ENCODE measurements at regions not wholly inside any gene's neighbourhood (a gene's known extent, or its start where the extent isn't known, plus 50 kb on each side); places are given as distances from the start of the nearest gene placed in this dataset.

DNA sequence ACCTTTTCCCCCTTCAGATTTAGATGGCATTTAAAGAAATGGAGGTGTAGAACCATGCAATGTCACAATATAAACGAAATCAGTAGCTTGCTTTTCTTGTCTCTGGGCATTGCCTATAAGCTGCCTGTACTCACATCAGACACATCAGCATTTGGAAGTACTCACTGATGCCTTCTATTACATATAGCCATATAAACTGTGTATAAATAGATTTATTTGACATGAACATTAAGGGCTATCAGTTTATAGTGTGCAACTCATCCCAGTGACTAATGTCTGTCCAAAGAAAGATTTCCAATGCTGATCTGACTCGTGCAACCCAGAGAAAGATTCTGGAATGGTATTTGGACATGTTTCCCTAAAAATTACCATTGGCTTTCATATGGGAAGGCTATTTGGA lies 417.9 kb upstream of the MAF start:
- Histone ChIP-seq H3K36me3 (ENCODE audit: insufficient read depth, low read length) (no peaks in the 10 kb centered on the region), H3K27me3 (ENCODE audit: insufficient read depth, low read length, poor library complexity, severe bottlenecking) (no peaks in the 10 kb centered on the region), H3K4me3 (ENCODE audit: low read length) (no peak overlapping the region), H3K27ac (ENCODE audit: low read depth, low read length) (no peak overlapping the region), H3K4me1 (ENCODE audit: insufficient read depth, low read length) (no peaks in the 10 kb centered on the region), H3K9me3 (ENCODE audit: low read length) (no peaks in the 10 kb centered on the region)
- ChIA-PET CTCF (no interaction called here), POLR2A (no interaction called here)
- no peak overlapping the region for H3K27ac Mint-ChIP-seq
- H3K27me3 Mint-ChIP-seq = peaks cover 0 to 3% of the 10 kb centered on the region in 2 donors
- no peaks in the 10 kb centered on the region for H3K4me1 Mint-ChIP-seq
- no peaks in the 10 kb centered on the region for H3K36me3 Mint-ChIP-seq
- no peak overlapping the region for H3K4me3 Mint-ChIP-seq
- DNase-seq = no peak
- H3K9me3 Mint-ChIP-seq = no peaks in the 10 kb centered on the region

DNA sequence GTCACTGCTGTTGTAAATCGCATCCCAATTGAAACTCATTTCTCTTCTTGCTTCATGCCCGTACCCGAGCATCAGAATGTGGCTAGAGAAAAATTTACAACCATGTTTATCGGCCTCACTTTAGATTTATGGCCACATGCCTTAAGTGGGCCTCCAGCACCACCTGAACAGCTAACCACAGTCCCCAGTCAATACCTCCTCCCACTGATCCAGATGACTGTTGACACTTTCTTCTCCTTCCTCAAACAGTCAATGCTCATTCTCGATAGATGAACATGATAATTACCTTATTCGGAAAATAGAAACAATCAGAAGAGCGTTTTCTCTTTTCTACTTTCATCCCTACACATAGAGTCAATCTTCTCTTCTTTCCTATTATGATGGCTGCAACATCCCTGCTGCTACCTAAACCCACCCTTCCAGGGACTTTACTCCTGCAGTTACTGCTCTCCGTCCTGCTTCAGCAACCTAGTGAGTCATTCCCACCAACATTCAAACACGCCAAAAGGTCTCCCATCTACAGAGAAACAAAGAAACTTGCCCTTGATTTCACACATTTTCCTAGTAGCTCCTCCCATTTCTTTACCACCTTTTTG lies 416.3 kb upstream of the MAF start:
- no peaks in the 10 kb centered on the region for H3K4me1 ChIP-seq (ENCODE audit: insufficient read depth, low read length)
- DNase-seq = no peak
- no peaks in the 10 kb centered on the region for H3K4me1 Mint-ChIP-seq
- no peaks in the 10 kb centered on the region for H3K27me3 ChIP-seq (ENCODE audit: insufficient read depth, low read length, poor library complexity, severe bottlenecking)
- H3K4me3 ChIP-seq (ENCODE audit: low read length) = no peak overlapping the region
- ChIA-PET POLR2A (no interaction called here), CTCF (no interaction called here)
- H3K9me3 ChIP-seq (ENCODE audit: low read length) = no peaks in the 10 kb centered on the region
- no peaks in the 10 kb centered on the region for H3K27me3 Mint-ChIP-seq
- H3K27ac Mint-ChIP-seq = no peak overlapping the region
- no peak overlapping the region for H3K27ac ChIP-seq (ENCODE audit: low read depth, low read length)
- H3K36me3 Mint-ChIP-seq = no peaks in the 10 kb centered on the region
- no peaks in the 10 kb centered on the region for H3K36me3 ChIP-seq (ENCODE audit: insufficient read depth, low read length)
- no peaks in the 10 kb centered on the region for H3K9me3 Mint-ChIP-seq
- H3K4me3 Mint-ChIP-seq = no peak overlapping the region

DNA sequence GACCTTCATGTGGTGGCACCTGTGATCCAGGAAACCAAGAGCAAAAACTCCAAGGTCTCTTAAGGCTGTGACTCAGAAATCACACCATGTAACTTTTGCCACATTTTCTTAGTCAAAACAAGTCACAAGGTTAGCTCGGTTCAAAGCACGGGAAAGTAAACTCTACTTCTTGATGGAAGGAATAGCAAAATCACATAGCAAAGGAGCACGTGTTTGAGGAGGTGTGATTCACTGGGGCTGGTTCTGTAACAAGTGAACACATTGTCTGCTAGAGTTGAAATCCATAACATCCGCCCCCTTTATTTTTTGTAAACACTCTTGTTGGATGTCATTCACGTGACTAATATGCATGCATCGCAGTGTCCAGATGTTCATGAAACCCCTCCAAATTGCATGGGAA lies 415.0 kb upstream of the MAF start:
- no peaks in the 10 kb centered on the region for H3K36me3 Mint-ChIP-seq
- H3K9me3 Mint-ChIP-seq = peaks cover 0 to 2% (median 0%) of the 10 kb centered on the region in 5 donors
- H3K4me1 Mint-ChIP-seq = no peaks in the 10 kb centered on the region
- H3K4me3 Mint-ChIP-seq = no peak overlapping the region
- H3K27me3 Mint-ChIP-seq = peaks cover 1 to 3% of the 10 kb centered on the region in 2 donors
- ChIA-PET CTCF (no interaction called here), POLR2A (no interaction called here)
- H3K27ac ChIP-seq (ENCODE audit: low read depth, low read length) = no peak overlapping the region
- H3K27me3 ChIP-seq (ENCODE audit: insufficient read depth, low read length, poor library complexity, severe bottlenecking) = no peaks in the 10 kb centered on the region
- H3K4me1 ChIP-seq (ENCODE audit: insufficient read depth, low read length) = no peaks in the 10 kb centered on the region
- DNase-seq = no peak
- H3K9me3 ChIP-seq (ENCODE audit: low read length) = no peaks in the 10 kb centered on the region
- H3K4me3 ChIP-seq (ENCODE audit: low read length) = no peak overlapping the region
- no peak overlapping the region for H3K27ac Mint-ChIP-seq
- H3K36me3 ChIP-seq (ENCODE audit: insufficient read depth, low read length) = no peaks in the 10 kb centered on the region

DNA sequence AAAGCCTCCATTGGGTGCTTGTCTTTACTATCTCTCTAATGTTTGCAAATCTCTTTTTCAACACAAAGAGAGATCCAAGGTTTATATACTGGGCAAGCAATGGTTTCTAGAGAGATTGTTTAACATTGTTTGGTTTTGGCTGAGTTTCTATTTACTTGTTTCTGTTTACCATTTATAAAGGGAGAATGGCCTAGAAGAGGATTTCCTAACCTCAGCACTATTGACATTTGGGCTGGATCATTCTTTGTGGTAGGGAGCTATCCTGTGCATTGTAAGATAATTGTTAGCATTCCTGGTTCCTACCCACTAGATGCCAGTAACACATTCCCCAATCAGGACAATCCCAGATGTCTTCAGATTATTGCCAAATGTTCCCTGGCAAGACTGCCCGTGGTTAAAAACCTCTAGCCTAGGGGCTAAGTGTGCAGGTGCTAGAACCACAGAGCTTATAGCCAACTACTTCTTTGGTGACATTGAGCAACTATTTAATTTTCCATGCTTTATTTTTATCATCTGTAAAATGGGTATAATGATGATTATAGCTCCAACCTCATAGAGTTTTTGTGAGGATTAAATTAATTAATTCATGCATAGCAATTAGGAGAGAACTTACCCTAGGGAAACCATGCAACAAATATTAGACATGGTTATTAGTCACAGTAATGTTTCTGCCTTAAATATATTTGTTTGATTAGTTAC lies 413.9 kb upstream of the MAF start:
- Histone ChIP-seq H3K27ac (ENCODE audit: low read depth, low read length) (no peak overlapping the region), H3K27me3 (ENCODE audit: insufficient read depth, low read length, poor library complexity, severe bottlenecking) (no peaks in the 10 kb centered on the region), H3K9me3 (ENCODE audit: low read length) (no peaks in the 10 kb centered on the region), H3K36me3 (ENCODE audit: insufficient read depth, low read length) (no peaks in the 10 kb centered on the region), H3K4me3 (ENCODE audit: low read length) (no peak overlapping the region), H3K4me1 (ENCODE audit: insufficient read depth, low read length) (no peaks in the 10 kb centered on the region)
- Mint-ChIP-seq H3K4me1 (no peaks in the 10 kb centered on the region), H3K27ac (no peak overlapping the region), H3K27me3 (peaks cover 1 to 5% of the 10 kb centered on the region in 2 donors), H3K4me3 (no peak overlapping the region), H3K36me3 (no peaks in the 10 kb centered on the region), H3K9me3 (peaks cover 0 to 2% (median 0%) of the 10 kb centered on the region in 5 donors)
- ChIA-PET POLR2A (no interaction called here), CTCF (interaction anchor here (0.6 kb wide), 1 partner anchor 567 kb away, joined by 3 read pairs; no protein-coding TSS in a partner anchor)
- no peak for DNase-seq

DNA sequence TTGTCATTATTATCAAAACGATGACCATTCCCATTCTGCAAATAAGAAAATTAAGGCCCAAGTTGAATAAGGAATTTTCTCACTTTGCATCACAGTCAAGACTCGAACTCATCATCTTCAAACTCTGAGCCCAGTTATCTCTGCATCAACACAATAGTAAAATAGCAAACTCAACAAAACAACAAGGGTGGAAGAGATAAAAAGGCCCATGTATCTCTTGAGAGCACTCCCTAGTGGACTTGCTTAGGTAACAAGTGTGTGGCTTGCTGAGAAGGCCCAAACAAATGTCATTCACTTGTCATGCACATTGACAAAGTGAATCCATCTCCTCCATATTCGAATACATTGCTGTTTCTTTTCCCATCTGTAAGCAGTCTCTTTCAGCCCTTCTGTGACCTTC lies 412.0 kb upstream of the MAF start:
- peaks cover 0 to 2% (median 0%) of the 10 kb centered on the region in 5 donors for H3K9me3 Mint-ChIP-seq
- no peaks in the 10 kb centered on the region for H3K36me3 Mint-ChIP-seq
- H3K27ac ChIP-seq (ENCODE audit: low read depth, low read length) = no peak overlapping the region
- no peaks in the 10 kb centered on the region for H3K4me1 Mint-ChIP-seq
- no peaks in the 10 kb centered on the region for H3K36me3 ChIP-seq (ENCODE audit: insufficient read depth, low read length)
- no peaks in the 10 kb centered on the region for H3K27me3 ChIP-seq (ENCODE audit: insufficient read depth, low read length, poor library complexity, severe bottlenecking)
- no peaks in the 10 kb centered on the region for H3K4me1 ChIP-seq (ENCODE audit: insufficient read depth, low read length)
- no peak overlapping the region for H3K27ac Mint-ChIP-seq
- CTCF ChIA-PET = no interaction called here
- H3K27me3 Mint-ChIP-seq = peaks cover 1 to 5% of the 10 kb centered on the region in 2 donors
- POLR2A ChIA-PET = no interaction called here
- no peak overlapping the region for H3K4me3 Mint-ChIP-seq
- no peak for DNase-seq
- H3K4me3 ChIP-seq (ENCODE audit: low read length) = no peak overlapping the region
- no peaks in the 10 kb centered on the region for H3K9me3 ChIP-seq (ENCODE audit: low read length)

DNA sequence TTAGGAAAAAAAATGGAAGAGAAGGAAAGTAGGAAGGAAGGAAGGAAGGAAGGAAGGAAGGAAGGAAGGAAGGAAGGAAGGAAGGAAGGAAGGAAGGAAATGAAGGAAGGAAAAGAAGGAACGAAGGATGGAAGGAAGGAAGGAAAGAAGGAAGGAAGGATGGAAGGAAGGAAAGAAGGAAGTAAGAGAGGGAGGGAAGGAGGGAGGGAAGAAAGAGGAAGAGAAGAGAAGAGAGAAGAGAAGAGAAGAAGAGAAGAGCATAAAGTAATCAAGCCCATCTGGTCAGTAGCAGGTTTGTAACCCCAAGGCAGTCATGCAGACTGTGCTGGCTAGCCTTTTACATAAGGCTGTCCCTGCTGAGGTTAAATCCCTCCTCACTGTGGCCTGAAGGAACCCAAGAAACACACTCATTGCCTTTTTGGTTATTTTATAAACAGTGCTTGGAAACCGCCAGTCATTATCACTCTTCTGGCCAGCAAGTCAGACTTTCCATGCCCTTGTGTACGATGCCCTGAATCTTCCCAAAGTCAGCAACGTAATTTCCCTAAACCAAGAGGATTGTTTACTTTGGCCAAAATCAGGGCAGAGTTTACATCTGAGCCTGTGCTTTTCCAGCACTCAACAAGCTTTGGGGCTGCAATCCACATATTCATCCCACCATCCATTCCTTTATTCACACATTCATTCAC lies 409.6 kb upstream of the MAF start:
- no peak overlapping the region for H3K4me3 Mint-ChIP-seq

DNA sequence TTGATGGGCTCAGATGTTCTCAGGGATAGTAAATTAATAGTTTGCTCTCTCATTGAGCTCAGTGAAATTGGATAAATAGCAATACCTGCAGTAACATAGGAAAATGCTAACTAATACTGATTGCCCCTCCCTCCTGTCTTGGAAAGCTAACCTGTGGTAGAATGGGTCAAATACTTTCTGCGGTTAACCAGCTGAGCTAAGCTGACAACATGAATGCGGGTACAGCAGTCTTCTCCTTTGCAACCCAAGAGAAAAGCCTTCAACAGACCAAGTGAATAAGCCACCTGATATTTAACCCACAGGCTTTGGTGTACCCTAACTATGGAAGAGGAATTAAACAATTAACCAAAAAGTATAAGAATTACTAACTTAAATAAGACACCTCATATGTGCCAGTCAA lies 408.3 kb upstream of the MAF start:
- Mint-ChIP-seq H3K27me3 (peaks cover 1 to 5% of the 10 kb centered on the region in 2 donors), H3K9me3 (peaks cover 0 to 2% (median 0%) of the 10 kb centered on the region in 5 donors), H3K4me3 (no peak overlapping the region), H3K36me3 (no peaks in the 10 kb centered on the region), H3K27ac (no peak overlapping the region), H3K4me1 (no peaks in the 10 kb centered on the region)
- Histone ChIP-seq H3K27ac (ENCODE audit: low read depth, low read length) (no peak overlapping the region), H3K4me1 (ENCODE audit: insufficient read depth, low read length) (no peaks in the 10 kb centered on the region), H3K36me3 (ENCODE audit: insufficient read depth, low read length) (no peaks in the 10 kb centered on the region), H3K27me3 (ENCODE audit: insufficient read depth, low read length, poor library complexity, severe bottlenecking) (no peaks in the 10 kb centered on the region), H3K9me3 (ENCODE audit: low read length) (no peaks in the 10 kb centered on the region), H3K4me3 (ENCODE audit: low read length) (no peak overlapping the region)
- ChIA-PET POLR2A (no interaction called here), CTCF (no interaction called here)
- DNase-seq = no peak

More for the DNA sequence above, 409.6 kb upstream of the MAF start:
- Histone ChIP-seq H3K4me3 (ENCODE audit: low read length) (no peak overlapping the region), H3K4me1 (ENCODE audit: insufficient read depth, low read length) (no peaks in the 10 kb centered on the region), H3K36me3 (ENCODE audit: insufficient read depth, low read length) (no peaks in the 10 kb centered on the region), H3K9me3 (ENCODE audit: low read length) (no peaks in the 10 kb centered on the region), H3K27ac (ENCODE audit: low read depth, low read length) (no peak overlapping the region), H3K27me3 (ENCODE audit: insufficient read depth, low read length, poor library complexity, severe bottlenecking) (no peaks in the 10 kb centered on the region)
- Mint-ChIP-seq H3K9me3 (peaks cover 0 to 2% (median 0%) of the 10 kb centered on the region in 5 donors), H3K4me1 (no peaks in the 10 kb centered on the region), H3K36me3 (no peaks in the 10 kb centered on the region), H3K27me3 (peaks cover 1 to 5% of the 10 kb centered on the region in 2 donors), H3K27ac (no peak overlapping the region)
- POLR2A ChIA-PET = no interaction called here
- CTCF ChIA-PET = no interaction called here
- DNase-seq = no peak

DNA sequence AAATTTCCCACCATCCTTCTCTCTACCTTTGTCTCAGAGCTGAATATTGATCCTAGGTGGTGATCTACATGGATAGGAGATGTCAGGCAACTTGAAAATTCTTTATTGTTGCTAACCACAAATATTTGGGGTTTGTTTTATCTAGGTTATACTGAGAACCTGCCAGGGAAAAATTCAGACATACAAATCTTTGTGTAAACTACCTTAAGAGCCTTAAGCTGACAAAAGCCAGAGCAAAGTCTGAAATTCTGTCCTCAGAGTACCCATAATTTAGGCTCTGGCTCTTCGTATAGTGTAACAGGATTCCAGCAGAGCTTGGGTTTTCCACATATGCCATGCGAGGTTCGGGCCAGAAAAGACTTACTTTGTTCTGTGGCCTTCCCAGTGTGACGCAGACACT lies 406.7 kb upstream of the MAF start:
- CTCF ChIA-PET = no interaction called here
- Histone ChIP-seq H3K4me1 (ENCODE audit: insufficient read depth, low read length) (no peaks in the 10 kb centered on the region), H3K9me3 (ENCODE audit: low read length) (no peaks in the 10 kb centered on the region), H3K36me3 (ENCODE audit: insufficient read depth, low read length) (no peaks in the 10 kb centered on the region), H3K4me3 (ENCODE audit: low read length) (no peak overlapping the region), H3K27me3 (ENCODE audit: insufficient read depth, low read length, poor library complexity, severe bottlenecking) (no peaks in the 10 kb centered on the region), H3K27ac (ENCODE audit: low read depth, low read length) (no peak overlapping the region)
- peaks cover 0 to 2% (median 0%) of the 10 kb centered on the region in 5 donors for H3K9me3 Mint-ChIP-seq
- peaks cover 1 to 5% of the 10 kb centered on the region in 2 donors for H3K27me3 Mint-ChIP-seq
- no peaks in the 10 kb centered on the region for H3K36me3 Mint-ChIP-seq
- POLR2A ChIA-PET = no interaction called here
- H3K4me3 Mint-ChIP-seq = no peak overlapping the region
- DNase-seq = no peak
- no peak overlapping the region for H3K27ac Mint-ChIP-seq
- no peaks in the 10 kb centered on the region for H3K4me1 Mint-ChIP-seq

Data from CD8-positive, alpha-beta memory T cell (primary cell).